Adipocyte (in vitro differentiated cells): ENCODE measurements at regions not wholly inside any gene's neighbourhood (a gene's known extent, or its start where the extent isn't known, plus 50 kb on each side); places are given as distances from the start of the nearest gene placed in this dataset.

ENCODE experiments used
- DNase-seq: peaks from one replicate; pipeline ENCODE4 v3.0.0-alpha.2; 2015; ENCODE audit warnings: low read depth
- H3K27me3 ChIP-seq: replicated peaks from 2 replicates; pipeline ENCODE4 v1.7.0; 2013; ENCODE audit warnings: mild to moderate bottlenecking, low read length, moderate library complexity; ENCODE audit not compliant: control insufficient read depth, insufficient read depth
- H3K36me3 ChIP-seq: 2 replicates; pipeline ENCODE4 v1.7.0; 2013; ENCODE audit warnings: low read length, mild to moderate bottlenecking, moderate library complexity; ENCODE audit not compliant: control insufficient read depth, insufficient read depth, severe bottlenecking
- H3K4me1 ChIP-seq: 2 replicates; pipeline ENCODE4 v1.7.0; 2013; ENCODE audit warnings: mild to moderate bottlenecking, low read length, moderate library complexity; ENCODE audit not compliant: control insufficient read depth, insufficient read depth
- H3K4me3 ChIP-seq: 2 replicates; pipeline ENCODE4 v1.7.0; 2013; ENCODE audit warnings: mild to moderate bottlenecking, low read length, moderate library complexity
- H3K9ac ChIP-seq: 2 replicates; pipeline ENCODE4 v1.7.0; 2013; ENCODE audit warnings: mild to moderate bottlenecking, low read length, moderate library complexity
- H3K9me3 ChIP-seq: 2 replicates; pipeline ENCODE4 v1.7.0; 2013; ENCODE audit warnings: mild to moderate bottlenecking, low read length, moderate library complexity; ENCODE audit not compliant: control insufficient read depth

DNA sequence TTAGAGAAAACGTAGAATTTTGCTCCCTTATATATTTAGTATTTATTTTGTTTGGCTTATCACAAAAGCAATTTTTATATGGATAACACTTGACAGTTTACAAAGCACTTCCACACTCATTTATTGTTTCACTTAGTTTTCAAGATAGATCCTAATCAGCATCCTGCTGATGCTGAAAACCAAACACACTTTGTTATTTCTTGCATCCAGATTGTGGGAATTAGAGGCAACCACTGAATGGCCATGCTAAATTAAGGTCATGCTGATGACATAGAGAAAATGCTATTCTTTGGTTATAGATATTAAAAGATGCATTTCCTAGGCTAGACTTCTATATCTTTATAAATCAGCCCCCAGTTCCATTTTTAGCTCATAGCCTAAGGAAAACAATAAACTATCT, 474.1 kb upstream of the KCNMB2 start:
- Histone ChIP-seq H3K4me3 (no peak overlapping the region), H3K4me1 (peaks cover 43% of the 10 kb centered on the region), H3K9ac (no peak overlapping the region), H3K36me3 (no peaks in the 10 kb centered on the region), H3K9me3 (no peaks in the 10 kb centered on the region), H3K27me3 (no peaks in the 10 kb centered on the region)
- peak; percentile 35 for DNase-seq

DNA sequence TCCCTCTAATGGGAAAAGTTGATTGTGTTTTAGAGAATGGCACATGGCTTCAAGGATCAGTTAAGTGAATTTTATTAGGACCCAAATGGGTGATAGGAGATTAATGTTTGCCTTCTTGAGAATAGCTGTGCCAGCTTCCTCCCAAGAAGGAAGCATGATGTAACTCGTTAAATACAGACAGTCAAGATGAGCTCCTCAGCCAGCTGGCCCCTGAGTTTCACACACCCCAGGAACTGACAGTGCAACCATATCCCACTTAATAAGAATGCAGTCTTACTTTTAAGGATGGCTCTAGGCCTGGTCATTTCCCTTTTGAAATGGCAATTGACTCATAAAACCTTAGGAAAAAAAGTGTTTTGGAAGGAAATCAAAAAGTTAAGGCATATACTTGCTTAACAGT, 472.8 kb upstream of the KCNMB2 start:
- DNase-seq = no peak
- Histone ChIP-seq H3K4me3 (no peak overlapping the region), H3K9ac (no peak overlapping the region), H3K4me1 (peaks cover 51% of the 10 kb centered on the region), H3K36me3 (no peaks in the 10 kb centered on the region), H3K27me3 (no peaks in the 10 kb centered on the region), H3K9me3 (no peaks in the 10 kb centered on the region)

DNA sequence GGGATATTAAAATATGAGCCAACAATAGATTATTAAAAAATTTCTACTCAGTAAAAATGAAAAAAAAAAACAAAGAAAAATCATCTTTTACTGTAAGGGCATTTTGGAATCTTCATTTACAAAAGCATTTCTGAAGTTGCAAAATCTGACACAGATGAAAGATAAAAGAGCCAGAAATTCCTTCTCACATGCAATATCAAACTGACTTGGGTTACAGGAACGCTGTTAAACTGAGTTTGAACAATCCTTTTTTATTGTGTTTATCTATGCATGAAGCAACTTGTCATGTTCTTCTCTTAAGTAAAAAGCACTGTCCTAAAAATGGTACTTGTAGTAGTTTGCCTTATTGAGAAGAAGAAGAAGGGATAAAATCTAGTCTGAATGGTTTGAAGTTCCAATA, 468.5 kb upstream of the KCNMB2 start:
- no peaks in the 10 kb centered on the region for H3K27me3 ChIP-seq
- H3K9ac ChIP-seq = no peak overlapping the region
- peaks cover 25% of the 10 kb centered on the region for H3K4me1 ChIP-seq
- no peaks in the 10 kb centered on the region for H3K36me3 ChIP-seq
- no peaks in the 10 kb centered on the region for H3K9me3 ChIP-seq
- H3K4me3 ChIP-seq = no peak overlapping the region
- peak; percentile 26 for DNase-seq

DNA sequence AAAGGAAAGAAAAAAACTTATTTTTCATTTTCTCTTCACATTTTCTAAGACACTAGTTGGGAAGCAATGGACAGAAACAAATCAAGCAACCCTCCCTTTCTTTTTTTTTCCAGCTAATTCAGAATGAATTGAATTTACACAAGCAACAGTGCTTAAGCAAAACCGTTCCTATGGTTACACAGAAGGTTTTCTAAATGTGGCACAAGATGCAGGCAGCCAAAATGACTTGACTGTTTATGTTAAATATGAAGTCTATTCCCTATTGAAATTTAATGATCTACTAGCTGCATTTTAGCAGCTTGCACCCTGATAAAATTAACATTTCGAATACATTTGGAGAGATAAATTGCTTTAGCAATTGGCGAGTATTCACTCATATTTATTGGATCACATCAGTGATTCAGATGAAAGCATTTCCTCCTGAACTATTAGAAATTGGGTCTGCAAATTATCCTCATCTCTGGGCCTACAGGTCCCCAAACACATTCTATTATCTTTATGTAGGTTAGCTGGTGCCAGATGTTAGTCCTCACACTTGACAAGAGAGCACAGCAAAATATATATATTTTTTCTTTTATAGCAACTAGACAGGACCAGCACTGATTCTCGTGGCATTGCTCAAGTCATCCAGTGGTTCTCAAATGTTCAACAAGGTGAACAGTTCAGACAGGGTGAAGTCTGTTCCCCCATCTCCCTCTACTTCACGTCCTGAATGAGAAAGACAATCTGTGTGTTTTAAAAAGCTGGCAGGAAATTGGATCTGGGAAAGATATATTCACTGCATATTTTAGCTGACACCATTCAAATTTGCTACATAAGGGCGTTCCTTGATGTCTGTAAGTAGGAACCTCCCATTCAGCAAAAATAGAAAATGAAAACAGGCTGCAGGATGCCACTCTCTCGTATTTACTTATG, 463.6 kb upstream of the KCNMB2 start:
- Histone ChIP-seq H3K4me1 (peaks cover 11% of the 10 kb centered on the region), H3K4me3 (no peak overlapping the region), H3K27me3 (no peaks in the 10 kb centered on the region), H3K9me3 (no peaks in the 10 kb centered on the region), H3K36me3 (no peaks in the 10 kb centered on the region), H3K9ac (no peak overlapping the region)
- peak; percentile 49 for DNase-seq

DNA sequence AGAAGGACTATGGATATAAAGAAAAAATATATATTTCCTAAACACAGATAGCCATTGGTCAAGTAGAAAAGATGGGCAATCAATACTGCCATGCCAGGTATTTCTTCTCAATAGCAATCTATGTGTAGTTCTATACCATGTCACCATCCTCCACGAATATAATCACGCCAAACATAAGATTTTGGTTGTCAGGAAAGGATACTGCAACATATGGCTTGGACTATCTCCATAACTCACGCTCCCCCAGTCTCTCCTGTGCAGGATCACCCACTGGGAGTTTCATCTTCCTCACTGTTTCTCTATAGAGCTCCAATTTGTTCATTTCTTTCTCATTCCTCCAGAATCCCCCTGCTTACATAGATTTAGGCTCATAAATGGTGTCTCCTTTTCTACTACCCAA, 462.9 kb upstream of the KCNMB2 start:
- Histone ChIP-seq H3K4me1 (peaks cover 5% of the 10 kb centered on the region), H3K36me3 (no peaks in the 10 kb centered on the region), H3K27me3 (no peaks in the 10 kb centered on the region), H3K4me3 (no peak overlapping the region), H3K9me3 (no peaks in the 10 kb centered on the region), H3K9ac (no peak overlapping the region)
- DNase-seq = no peak

DNA sequence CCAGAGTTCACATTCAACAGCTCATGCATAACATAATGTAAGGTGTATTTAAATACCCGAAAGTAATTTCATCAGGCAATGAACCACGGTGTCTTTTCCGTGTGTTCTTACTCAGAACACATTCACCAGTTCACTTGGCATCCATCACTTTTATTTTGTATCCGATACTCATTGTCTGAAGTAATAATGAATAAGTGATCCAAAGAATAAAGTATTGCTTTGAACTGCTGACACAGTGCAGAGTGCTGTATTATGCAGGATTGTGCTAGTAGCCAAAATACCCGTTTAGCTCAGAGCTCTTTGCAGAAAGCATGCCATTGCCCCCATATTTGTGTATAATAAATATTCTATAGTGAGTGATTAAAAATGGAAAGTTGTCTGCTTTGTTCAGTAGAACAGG, 460.9 kb upstream of the KCNMB2 start:
- no peaks in the 10 kb centered on the region for H3K9me3 ChIP-seq
- H3K4me3 ChIP-seq = no peak overlapping the region
- peaks cover 15% of the 10 kb centered on the region for H3K4me1 ChIP-seq
- no peak overlapping the region for H3K9ac ChIP-seq
- no peaks in the 10 kb centered on the region for H3K27me3 ChIP-seq
- DNase-seq = no peak
- no peaks in the 10 kb centered on the region for H3K36me3 ChIP-seq

DNA sequence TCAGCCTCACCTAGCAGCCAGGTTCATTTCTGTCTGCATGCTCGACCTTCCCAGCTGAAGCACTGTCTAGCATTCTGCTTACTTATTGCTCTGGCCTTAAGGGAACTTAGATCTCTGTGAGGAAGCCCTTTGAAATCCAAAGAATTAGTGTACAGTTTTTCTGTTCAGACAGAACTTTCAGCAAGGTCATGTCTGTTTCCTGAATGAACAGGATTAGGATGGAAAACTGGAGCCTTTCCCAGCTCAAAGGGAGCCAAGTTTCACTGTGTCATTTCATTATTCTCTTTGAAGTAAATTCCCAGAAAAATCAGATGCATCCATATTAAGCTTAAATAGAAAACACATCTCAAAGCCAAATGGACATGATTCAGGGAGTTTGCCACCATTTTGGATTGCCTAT, 457.3 kb upstream of the KCNMB2 start:
- DNase-seq = peak; percentile 45

DNA sequence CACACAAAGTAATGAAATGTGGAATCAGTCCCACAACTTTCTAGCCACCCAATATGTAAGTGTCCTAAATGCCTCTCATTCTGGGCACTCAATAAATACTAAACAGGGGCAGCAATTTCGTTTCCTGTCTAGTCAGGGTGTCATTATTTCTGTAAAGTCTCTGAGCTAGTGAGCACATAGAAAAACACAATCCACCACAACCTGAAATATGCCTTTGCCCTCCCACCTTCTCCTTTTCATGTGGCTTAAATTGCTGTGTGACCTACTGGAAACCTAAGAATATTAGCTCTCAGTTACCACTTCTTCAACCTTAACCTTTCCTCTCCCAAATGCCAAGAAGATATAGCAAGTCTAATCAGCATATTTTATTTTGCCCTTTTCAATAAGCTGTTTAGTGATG, 456.3 kb upstream of the KCNMB2 start:
- Histone ChIP-seq H3K4me3 (no peak overlapping the region), H3K4me1 (peaks cover 24% of the 10 kb centered on the region), H3K9ac (no peak overlapping the region), H3K9me3 (no peaks in the 10 kb centered on the region), H3K27me3 (no peaks in the 10 kb centered on the region), H3K36me3 (no peaks in the 10 kb centered on the region)
- no peak for DNase-seq

More for the DNA sequence above, 457.3 kb upstream of the KCNMB2 start:
- no peak overlapping the region for H3K9ac ChIP-seq
- H3K36me3 ChIP-seq = no peaks in the 10 kb centered on the region
- H3K4me1 ChIP-seq = peaks cover 15% of the 10 kb centered on the region
- H3K9me3 ChIP-seq = no peaks in the 10 kb centered on the region
- H3K4me3 ChIP-seq = no peak overlapping the region
- H3K27me3 ChIP-seq = no peaks in the 10 kb centered on the region

DNA sequence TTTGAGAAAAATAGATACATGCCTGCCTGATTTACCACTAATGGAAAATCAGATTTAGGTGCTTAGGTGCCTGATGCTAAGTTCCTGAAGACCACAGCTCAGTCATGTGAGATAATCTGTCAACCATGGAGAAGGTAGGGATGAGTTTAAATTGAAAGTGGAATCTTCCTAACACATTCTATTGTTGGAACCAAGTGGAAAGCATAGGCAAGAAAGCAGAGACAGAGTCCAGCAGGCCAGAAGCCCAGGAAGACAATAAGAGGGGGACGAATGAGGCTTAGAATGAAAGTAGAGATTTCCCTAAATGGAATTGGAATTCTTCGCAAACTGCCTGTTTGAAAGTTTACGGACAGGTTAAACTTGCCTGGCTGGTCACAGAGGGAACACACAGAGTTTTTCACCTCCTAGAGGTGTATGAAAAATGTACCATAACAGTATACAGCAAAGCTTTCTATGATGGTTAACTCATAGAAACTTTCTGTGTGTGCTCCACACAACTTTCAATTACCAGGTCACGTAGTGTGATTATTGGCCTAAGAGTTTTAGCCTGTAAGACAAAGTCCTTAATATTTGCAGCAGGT, 453.8 kb upstream of the KCNMB2 start:
- no peak overlapping the region for H3K9ac ChIP-seq
- H3K36me3 ChIP-seq = no peaks in the 10 kb centered on the region
- no peaks in the 10 kb centered on the region for H3K9me3 ChIP-seq
- no peak for DNase-seq
- no peak overlapping the region for H3K4me3 ChIP-seq
- peaks cover 28% of the 10 kb centered on the region for H3K4me1 ChIP-seq
- H3K27me3 ChIP-seq = no peaks in the 10 kb centered on the region

DNA sequence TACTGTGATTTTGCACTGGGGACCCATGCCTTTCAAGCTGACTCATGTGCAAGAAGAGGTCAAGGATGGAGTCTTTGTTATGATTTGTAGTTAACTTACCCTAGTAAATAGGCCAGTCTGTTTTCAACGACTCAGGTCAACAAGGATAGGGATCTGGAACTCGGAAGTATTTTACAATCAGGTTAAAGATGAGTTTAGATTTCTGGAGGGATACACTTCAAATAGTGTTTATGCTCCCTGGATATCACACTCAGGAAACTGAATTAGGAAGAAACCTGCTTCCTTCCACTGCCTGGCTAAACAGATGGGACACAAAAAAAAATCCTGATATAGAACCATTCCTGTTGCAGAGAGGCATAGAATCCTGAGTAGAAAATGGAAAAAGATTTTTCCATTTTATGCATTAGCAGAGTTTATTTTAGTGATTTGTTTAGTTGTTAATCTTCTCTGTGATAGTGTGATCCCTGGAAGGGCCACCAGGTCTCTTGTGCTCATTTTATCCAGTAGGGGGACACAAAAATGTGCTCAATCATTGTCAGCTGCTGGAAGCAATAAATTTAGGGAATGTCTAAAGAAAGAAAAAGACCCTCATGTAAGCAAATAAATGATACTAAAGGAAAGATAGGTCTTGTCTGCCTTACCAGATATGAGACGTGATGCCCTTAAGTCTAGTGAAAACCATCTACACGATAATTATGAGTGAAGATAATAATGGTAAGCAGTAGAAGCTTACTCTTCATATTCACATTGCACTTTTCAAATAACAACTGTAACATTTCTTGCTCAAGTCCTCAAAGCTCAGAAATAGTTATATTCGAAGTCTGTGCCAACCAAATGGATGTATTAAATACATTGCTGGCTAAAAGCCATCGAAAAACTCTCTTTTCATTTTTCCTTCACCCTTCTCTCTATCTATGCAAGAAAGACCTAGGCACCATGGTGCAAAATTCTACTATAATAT, 452.1 kb upstream of the KCNMB2 start:
- DNase-seq = peak; percentile 48
- Histone ChIP-seq H3K36me3 (no peaks in the 10 kb centered on the region), H3K4me3 (no peak overlapping the region), H3K9ac (no peak overlapping the region), H3K27me3 (no peaks in the 10 kb centered on the region), H3K4me1 (peaks cover 20% of the 10 kb centered on the region), H3K9me3 (no peaks in the 10 kb centered on the region)
